ENCODE measurements at regions not wholly inside any gene's neighbourhood (a gene's known extent, or its start where the extent isn't known, plus 50 kb on each side); places are given as distances from the start of the nearest gene placed in this dataset.

DNA sequence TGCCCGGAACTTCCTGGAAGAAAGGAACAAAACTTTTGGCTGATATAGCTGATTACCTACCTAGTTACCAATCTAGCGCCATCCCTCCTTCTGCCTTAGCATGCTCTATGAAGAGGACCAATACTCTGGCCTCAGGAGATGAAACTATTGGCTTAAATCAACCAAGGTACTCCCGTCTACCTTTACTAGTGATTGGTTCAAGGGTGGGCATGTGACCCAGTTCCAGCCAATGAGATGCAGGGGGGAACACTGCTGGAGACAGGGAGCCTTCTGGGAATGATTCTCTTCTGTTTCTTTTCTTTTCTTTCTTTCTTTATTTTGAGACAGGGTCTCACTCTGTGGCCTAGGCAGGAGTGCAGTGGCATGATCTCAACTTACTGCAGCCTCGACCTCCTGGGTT lies 72.6 kb upstream of the CCDC167 start:
- no peak for TF ChIP-seq CTCF (IDR thresholded peaks at IDR 0.05)
- TF ChIP-seq POLR2A (IDR thresholded peaks at IDR 0.05): no peak
